Transverse colon (tissue), 3 donors: ENCODE measurements at regions not wholly inside any gene's neighbourhood (a gene's known extent, or its start where the extent isn't known, plus 50 kb on each side); places are given as distances from the start of the nearest gene placed in this dataset.
"Not testable (repeated sequence)": the region's sequence is repeated elsewhere in the genome, so short reads cannot be mapped to it uniquely, and the experiment has no call there.

ENCODE experiments used
- POLR2A ChIP-seq: fragments of 450-650 bp; IDR thresholded peaks from one replicate; pipeline ENCODE4 v1.6.1; 2016; ENCODE audit warnings: antibody characterized with exemption, mild to moderate bottlenecking, moderate library complexity
- TF ChIP-seq, protein P1 (sequence below), 5 experiments: fragments of 200-600 bp in 3 of 5; fragments of 450-650 bp in 2 of 5; sonication (generic) in 3 of 5; IDR thresholded peaks; 1 replicate in 2 of 5; 2 replicates in 3 of 5; pipeline ENCODE4 v1.5.1; 2016 to 2017; ENCODE audit warnings: antibody characterized with exemption in 5 of 5, inconsistent platforms in 3 of 5, mild to moderate bottlenecking in 2 of 5, moderate library complexity in 1 of 5

GRCh38 chr2:41210030-41210429 is 758.1 kb upstream of the SLC8A1 start:
- not testable (repeated sequence) for TF ChIP-seq POLR2A
- TF ChIP-seq, protein P1, sequence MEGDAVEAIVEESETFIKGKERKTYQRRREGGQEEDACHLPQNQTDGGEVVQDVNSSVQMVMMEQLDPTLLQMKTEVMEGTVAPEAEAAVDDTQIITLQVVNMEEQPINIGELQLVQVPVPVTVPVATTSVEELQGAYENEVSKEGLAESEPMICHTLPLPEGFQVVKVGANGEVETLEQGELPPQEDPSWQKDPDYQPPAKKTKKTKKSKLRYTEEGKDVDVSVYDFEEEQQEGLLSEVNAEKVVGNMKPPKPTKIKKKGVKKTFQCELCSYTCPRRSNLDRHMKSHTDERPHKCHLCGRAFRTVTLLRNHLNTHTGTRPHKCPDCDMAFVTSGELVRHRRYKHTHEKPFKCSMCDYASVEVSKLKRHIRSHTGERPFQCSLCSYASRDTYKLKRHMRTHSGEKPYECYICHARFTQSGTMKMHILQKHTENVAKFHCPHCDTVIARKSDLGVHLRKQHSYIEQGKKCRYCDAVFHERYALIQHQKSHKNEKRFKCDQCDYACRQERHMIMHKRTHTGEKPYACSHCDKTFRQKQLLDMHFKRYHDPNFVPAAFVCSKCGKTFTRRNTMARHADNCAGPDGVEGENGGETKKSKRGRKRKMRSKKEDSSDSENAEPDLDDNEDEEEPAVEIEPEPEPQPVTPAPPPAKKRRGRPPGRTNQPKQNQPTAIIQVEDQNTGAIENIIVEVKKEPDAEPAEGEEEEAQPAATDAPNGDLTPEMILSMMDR (IDR thresholded peaks at IDR 0.05): not testable (repeated sequence)
